NCI-H1105 treated with DMSO at 0.1 percent for 48 hours (cell line): ENCODE measurements at regions not wholly inside any gene's neighbourhood (a gene's known extent, or its start where the extent isn't known, plus 50 kb on each side); places are given as distances from the start of the nearest gene placed in this dataset.

Experiments used
- DNase-seq: peaks from one replicate; lab custom pipeline; 2025; lab: John Stamatoyannopoulos, UW

GRCh38 chr9:13396418-13396817, 116.9 kb upstream of the MPDZ start:
- no peak for DNase-seq

DNA sequence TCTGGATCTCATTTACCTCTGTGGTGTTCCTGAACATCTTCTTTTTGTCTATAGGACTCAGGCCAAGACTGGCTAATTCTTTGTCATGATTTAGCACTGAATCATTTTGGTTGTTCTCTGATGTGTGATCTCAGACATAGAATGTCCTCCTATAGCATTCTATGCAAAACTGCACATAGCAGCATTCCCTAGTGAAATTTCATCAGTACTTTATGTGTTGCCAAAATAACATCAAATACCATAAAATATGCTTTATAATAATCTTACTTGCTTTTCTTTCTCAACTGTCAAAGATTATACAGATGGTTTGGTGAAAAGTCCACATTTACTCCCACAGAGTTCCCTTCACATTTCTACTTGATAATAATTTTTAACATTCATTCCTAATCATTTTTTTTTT, 115.7 kb upstream of the MPDZ start:
- no peak for DNase-seq

- no peak for DNase-seq
These were observed 108.7 kb upstream of the MPDZ start for GRCh38 chr9:13388157-13388556.

DNA sequence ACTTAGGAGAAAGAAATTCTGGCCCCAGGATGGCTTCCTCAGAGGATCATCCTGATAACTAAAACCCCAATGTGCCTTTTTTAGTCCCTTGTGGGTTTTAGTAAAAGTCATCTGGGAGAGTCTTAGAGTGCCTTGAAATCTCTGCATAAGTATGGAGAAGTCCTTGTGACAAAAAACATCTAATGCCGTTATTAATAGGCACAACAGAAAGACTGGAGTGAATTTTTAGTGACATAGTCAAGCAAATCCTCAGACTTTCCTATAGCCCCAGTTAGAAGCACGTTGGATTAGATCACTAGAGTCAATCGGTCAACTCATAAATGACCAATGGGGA, 108.2 kb upstream of the MPDZ start:
- no peak for DNase-seq

- no peak for DNase-seq
These were observed 107.6 kb upstream of the MPDZ start for GRCh38 chr9:13386935-13387733.

DNA sequence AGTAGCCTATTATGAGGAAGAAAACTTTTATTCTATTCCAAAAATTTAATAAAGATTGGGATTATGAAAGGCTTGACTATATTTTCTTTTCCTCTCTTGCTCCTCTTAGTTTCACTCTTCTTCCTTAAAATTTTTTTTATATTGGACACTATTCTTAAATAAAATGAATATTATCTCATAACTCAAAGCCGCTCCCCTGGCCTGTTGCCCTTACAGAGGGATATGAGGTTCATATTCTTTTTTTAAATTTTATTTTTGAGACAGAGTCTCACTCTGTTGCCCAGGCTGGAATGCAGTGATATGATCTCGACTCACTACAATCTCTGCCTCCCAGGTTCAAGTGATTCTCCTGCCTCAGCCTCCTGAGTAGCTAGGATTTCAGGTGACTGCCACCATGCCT, 106.8 kb upstream of the MPDZ start:
- no peak for DNase-seq

- DNase-seq: no peak
These were observed 104.4 kb upstream of the MPDZ start for GRCh38 chr9:13383855-13384254.

GRCh38 chr9:13383216-13383615, 103.7 kb upstream of the MPDZ start:
- no peak for DNase-seq

DNA sequence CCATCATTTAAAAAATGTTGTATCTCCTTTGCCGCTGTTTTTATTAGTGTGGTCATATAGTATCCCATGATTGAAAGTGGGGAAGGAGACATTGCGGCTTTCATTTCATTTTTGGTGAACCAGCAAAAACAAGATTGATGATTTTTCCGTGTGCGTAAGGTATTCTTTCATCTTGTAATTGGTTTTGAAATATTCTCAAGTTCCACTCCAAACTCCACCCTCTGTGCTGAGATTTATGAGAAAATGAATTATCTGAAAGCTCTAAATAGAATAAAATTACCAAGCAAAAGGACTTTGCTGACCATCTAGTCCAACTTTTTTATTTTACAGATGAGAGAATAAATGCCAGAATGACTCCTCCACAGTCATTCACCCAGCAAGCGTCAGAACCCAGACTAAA, 103.1 kb upstream of the MPDZ start:
- DNase-seq: no peak

- DNase-seq: no peak
These were observed 101.4 kb upstream of the MPDZ start for GRCh38 chr9:13380903-13381302.

GRCh38 chr9:13378154-13378553, 98.7 kb upstream of the MPDZ start:
- no peak for DNase-seq

DNA sequence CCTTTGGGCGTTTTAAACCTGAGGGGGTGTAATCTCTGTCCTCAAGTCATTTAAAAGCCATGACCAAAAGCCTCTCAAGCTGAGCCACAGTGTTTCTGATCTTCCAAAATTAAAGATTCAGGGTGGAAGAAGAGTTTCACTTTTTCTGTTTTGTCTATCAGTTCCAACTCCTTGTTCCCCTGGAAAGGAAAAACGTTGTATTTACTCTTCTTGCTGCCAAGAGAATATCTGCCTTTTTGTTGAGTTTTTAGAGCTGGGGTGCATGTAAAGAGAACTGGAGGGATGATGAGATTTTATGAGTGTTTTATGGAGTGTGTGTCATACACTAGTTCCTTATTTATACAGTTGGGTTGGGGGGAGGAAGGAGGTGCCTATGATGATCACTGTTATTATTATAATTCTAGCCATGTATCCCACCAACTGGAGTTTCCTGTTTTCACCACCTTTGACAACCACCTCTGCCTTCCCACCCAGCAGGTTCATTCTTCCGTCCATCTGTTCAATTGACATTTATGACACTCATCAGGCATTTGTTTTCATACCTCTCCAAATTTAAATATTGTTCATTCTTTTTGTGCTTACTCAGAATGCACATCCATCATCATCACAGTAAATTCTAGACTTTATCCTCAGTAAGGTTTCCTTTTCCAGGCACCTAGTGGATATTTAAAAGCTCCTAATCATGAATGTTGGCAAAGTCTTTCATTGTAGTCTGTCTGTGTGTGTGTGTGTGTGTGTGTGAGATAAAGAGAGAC, 97.9 kb upstream of the MPDZ start:
- no peak for DNase-seq

- no peak for DNase-seq
These were observed 93.0 kb upstream of the MPDZ start for GRCh38 chr9:13372510-13372909.

DNA sequence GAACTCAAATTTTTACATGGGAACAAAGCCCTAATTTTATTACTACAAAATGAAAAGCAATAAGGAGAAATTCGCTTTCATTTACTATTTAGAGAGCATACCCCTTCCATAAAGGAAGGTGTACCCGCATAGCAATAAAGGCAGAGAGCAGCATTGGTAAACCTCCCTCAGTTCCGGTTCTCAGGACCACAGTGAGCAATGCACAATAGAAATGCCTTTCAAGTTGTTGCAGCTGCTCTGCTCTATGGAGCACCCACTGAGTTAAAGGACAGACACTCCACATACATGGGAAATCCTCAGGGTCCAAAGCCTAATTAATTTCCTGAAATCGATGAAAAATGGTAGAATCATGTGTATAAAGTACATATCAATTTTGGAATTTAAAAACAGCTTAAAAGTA, 89.9 kb upstream of the MPDZ start:
- peak; percentile 10 for DNase-seq

- no peak for DNase-seq
These were observed 88.3 kb upstream of the MPDZ start for GRCh38 chr9:13367784-13368183.

DNA sequence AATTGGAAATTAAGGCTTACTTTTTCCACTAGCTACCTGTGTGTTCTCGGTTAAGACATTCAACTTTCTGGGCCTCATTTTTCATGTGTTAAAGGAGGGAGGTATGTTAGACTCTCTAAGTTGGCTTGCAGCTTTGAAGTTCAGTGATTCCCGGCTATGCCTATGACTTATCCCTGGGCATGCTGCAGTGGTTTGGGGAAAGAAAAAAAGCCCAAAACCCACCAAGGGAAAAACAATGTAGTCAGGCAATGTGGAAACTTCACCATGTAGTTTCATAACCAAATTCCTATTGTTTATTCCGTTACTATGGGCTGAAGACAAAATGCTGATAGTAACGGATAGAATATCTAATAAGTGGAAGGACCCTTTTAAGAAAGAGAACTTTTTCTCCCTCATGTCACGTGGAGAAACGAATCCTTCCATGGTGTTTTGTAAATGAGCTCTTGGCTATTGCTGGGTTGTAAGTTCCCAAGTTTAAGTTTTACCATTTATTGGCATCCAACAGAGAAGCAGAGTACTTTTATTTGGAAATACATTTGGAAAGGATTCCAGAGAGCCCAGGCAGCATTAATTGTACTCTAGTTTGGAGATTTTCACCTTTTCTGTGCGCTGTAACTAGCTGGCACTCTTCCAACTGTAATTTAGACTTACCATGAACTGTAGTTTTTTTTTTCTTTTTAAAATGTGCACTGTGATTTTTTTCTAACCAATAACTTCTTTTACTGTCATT, 84.9 kb upstream of the MPDZ start:
- peak; percentile 61 for DNase-seq

DNA sequence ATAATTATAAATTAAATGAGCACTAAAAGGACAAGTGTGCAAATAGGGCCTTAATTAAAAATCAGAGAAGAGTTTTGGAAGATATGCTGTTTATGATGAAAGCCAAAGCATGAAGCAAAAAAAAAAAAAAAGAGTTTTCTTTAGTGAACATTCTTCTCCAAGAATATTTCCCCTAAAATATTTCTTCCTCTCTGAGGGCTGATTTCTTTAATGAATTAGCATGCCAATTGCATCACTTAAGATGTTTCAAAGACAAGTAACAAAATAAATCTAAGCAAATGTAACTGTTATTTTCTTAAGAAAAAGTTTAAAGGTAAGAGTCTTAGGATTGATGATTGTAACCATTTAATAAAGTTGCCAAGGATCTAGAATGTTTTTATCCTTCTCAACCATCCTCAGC, 81.6 kb upstream of the MPDZ start:
- no peak for DNase-seq

GRCh38 chr9:13360188-13360587, 80.7 kb upstream of the MPDZ start:
- DNase-seq: no peak

DNA sequence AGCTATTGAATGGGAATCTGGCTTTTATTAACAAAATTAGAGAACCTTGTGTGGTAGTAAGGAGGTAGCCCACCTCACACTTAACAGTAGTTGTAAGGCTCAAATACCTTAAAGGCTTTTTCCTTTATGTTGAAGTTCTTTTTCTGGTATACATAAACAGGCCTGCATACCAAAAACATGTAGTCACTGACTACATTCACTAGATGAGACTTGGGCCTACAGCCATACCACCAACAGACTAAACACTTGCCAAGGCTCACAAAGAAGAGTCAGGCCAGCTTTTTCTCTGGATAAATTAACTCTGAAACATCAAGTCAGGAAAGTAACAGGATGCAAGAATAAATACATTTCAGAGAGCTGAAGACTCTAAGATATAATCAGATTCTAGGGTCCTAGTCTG, 78.6 kb upstream of the MPDZ start:
- DNase-seq: no peak

- DNase-seq: peak; percentile 54
These were observed 75.2 kb upstream of the MPDZ start for GRCh38 chr9:13354733-13355132.

- no peak for DNase-seq
These were observed 73.0 kb upstream of the MPDZ start for GRCh38 chr9:13352451-13352979.

GRCh38 chr9:13351778-13352386, 72.4 kb upstream of the MPDZ start:
- peak; percentile 70 for DNase-seq
